GM18526 (cell line): ENCODE measurements at regions not wholly inside any gene's neighbourhood (a gene's known extent, or its start where the extent isn't known, plus 50 kb on each side); places are given as distances from the start of the nearest gene placed in this dataset.

Experiments
- POLR2A ChIP-seq: IDR thresholded peaks from 3 replicates; pipeline ENCODE4 v1.6.1; 2011; ENCODE audit not compliant: insufficient read length; ENCODE audit errors: extremely low read depth

- TF ChIP-seq POLR2A: no peak
Measured at GRCh38 chr16:9536905-9537304, 445.5 kb downstream of the HAPSTR1 start.

GRCh38 chr16:9539346-9539745, 447.9 kb downstream of the HAPSTR1 start:
- TF ChIP-seq POLR2A: no peak

- TF ChIP-seq POLR2A: no peak
Measured at GRCh38 chr16:9541723-9542122, 450.3 kb downstream of the HAPSTR1 start.

- no peak for TF ChIP-seq POLR2A
Measured at GRCh38 chr16:9542165-9542755, 450.8 kb downstream of the HAPSTR1 start.

- no peak for TF ChIP-seq POLR2A
Measured at GRCh38 chr16:9545522-9546437, 454.3 kb downstream of the HAPSTR1 start.

GRCh38 chr16:9546438-9546786, 455.0 kb downstream of the HAPSTR1 start:
- no peak for TF ChIP-seq POLR2A

- no peak for TF ChIP-seq POLR2A
Measured at GRCh38 chr16:9549487-9549886, 458.0 kb downstream of the HAPSTR1 start.

GRCh38 chr16:9555051-9555450, 463.6 kb downstream of the HAPSTR1 start:
- TF ChIP-seq POLR2A: no peak

GRCh38 chr16:9556949-9557665, 465.7 kb downstream of the HAPSTR1 start:
- TF ChIP-seq POLR2A: peak; percentile 27

GRCh38 chr16:9557713-9558112, 466.3 kb downstream of the HAPSTR1 start:
- TF ChIP-seq POLR2A: no peak

- TF ChIP-seq POLR2A: no peak
Measured at GRCh38 chr16:9566099-9566498, 474.7 kb downstream of the HAPSTR1 start.

- TF ChIP-seq POLR2A: no peak
Measured at GRCh38 chr16:9567666-9568065, 476.2 kb downstream of the HAPSTR1 start.

GRCh38 chr16:9568261-9568660, 476.8 kb downstream of the HAPSTR1 start:
- TF ChIP-seq POLR2A: no peak

- no peak for TF ChIP-seq POLR2A
Measured at GRCh38 chr16:9570521-9570920, 479.1 kb downstream of the HAPSTR1 start.

- no peak for TF ChIP-seq POLR2A
Measured at GRCh38 chr16:9578459-9578858, 487.0 kb downstream of the HAPSTR1 start.

GRCh38 chr16:9580025-9580424, 488.6 kb downstream of the HAPSTR1 start:
- TF ChIP-seq POLR2A: no peak

GRCh38 chr16:9593440-9593839, 502.0 kb downstream of the HAPSTR1 start:
- no peak for TF ChIP-seq POLR2A

- TF ChIP-seq POLR2A: no peak
Measured at GRCh38 chr16:9594047-9594446, 502.6 kb downstream of the HAPSTR1 start.
